ENCODE measurements at regions not wholly inside any gene's neighbourhood (a gene's known extent, or its start where the extent isn't known, plus 50 kb on each side); places are given as distances from the start of the nearest gene placed in this dataset.

DNA sequence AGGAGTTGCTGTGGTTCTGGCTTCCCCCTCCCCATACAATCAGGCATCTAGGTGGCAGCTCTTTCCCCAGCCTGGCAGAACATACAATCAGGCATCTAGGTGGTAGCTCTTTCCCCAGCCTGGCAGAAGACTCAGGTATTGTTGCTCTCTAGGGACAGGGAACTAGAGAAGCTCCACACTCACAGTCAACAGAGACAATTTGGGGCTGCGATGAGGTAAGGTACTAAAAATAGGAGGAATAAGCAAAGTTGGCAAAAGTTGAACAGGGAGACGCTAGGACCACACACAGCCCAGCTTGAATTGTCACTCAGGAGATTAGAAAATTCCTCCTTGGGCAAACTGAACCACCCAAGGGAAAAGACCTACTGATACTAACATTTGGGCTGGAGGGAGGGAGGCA lies 315.5 kb upstream of the CDH5 start:
- H3K36me3 ChIP-seq (ENCODE audit: control insufficient read depth, insufficient read depth, low read length), result no peaks in the 10 kb centered on the region
- no peaks in the 10 kb centered on the region for H3K4me1 ChIP-seq (ENCODE audit: control insufficient read depth, insufficient read depth, low read length)
- WGBS, 2 experiments, result 93 to 94% methylated on average over 2 of the region's 2 CpGs
- no peaks in the 10 kb centered on the region for H3K27me3 ChIP-seq (ENCODE audit: control insufficient read depth, insufficient read depth, low read length, poor library complexity, severe bottlenecking)
- no peak overlapping the region for H3K4me3 ChIP-seq (ENCODE audit: insufficient read depth, low read depth, low read length)
- no peak overlapping the region for H3K27ac ChIP-seq (ENCODE audit: insufficient read depth, low read depth, low read length, poor library complexity, severe bottlenecking)
- H3K9me3 ChIP-seq (ENCODE audit: control insufficient read depth, low read length), result no peaks in the 10 kb centered on the region

DNA sequence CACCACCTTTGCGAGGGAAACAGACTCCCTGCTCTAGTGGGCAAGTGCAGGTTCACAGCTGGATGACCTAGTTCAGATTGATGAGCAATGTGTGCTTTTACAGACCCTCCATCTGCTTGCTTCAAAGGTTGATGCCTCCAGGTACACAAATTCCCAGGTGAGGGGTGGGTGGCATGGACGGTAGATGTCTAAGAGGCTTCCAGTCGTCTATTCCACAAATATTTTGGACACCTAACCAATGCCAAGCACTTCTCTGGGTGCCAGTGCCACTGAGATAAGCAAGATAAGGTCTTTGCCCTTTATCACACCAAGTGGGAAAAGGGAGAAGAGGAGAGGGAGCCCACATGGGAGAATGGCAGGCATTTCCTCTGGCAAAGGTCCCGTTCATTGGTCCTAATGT lies 316.6 kb upstream of the CDH5 start:
- Histone ChIP-seq H3K36me3 (ENCODE audit: control insufficient read depth, insufficient read depth, low read length) (no peaks in the 10 kb centered on the region), H3K27me3 (ENCODE audit: control insufficient read depth, insufficient read depth, low read length, poor library complexity, severe bottlenecking) (no peaks in the 10 kb centered on the region), H3K9me3 (ENCODE audit: control insufficient read depth, low read length) (no peaks in the 10 kb centered on the region), H3K4me3 (ENCODE audit: insufficient read depth, low read depth, low read length) (no peak overlapping the region), H3K4me1 (ENCODE audit: control insufficient read depth, insufficient read depth, low read length) (no peaks in the 10 kb centered on the region), H3K27ac (ENCODE audit: insufficient read depth, low read depth, low read length, poor library complexity, severe bottlenecking) (no peak overlapping the region)
- 86 to 91% methylated on average over 4 of the region's 4 CpGs for WGBS, 2 experiments

DNA sequence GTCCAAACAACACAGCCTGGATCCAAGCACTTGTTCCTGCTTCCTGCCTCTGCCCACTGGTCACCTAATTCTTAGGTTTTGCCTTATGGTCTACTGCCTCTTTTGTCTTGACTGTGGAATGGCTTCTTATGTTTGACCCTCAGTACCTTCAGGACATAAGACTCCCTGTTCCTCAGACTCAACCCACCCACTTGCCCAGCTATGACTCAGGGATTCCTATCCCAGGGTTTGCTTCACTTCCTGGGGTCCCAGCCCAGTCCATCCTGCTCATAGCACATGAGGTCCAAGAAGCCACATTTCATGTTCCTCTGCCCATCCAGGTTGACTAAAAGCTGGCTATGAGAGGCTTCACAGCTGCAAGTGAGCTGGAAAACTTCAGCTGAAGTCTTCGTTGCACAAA lies 320.9 kb upstream of the CDH5 start:
- H3K27ac ChIP-seq (ENCODE audit: insufficient read depth, low read depth, low read length, poor library complexity, severe bottlenecking), result no peak overlapping the region
- no peaks in the 10 kb centered on the region for H3K4me1 ChIP-seq (ENCODE audit: control insufficient read depth, insufficient read depth, low read length)
- H3K27me3 ChIP-seq (ENCODE audit: control insufficient read depth, insufficient read depth, low read length, poor library complexity, severe bottlenecking), result no peaks in the 10 kb centered on the region
- H3K4me3 ChIP-seq (ENCODE audit: insufficient read depth, low read depth, low read length), result no peak overlapping the region
- H3K36me3 ChIP-seq (ENCODE audit: control insufficient read depth, insufficient read depth, low read length), result no peaks in the 10 kb centered on the region
- 85 to 98% methylated on average over 1 of the region's 1 CpG for WGBS, 2 experiments
- H3K9me3 ChIP-seq (ENCODE audit: control insufficient read depth, low read length), result no peaks in the 10 kb centered on the region

DNA sequence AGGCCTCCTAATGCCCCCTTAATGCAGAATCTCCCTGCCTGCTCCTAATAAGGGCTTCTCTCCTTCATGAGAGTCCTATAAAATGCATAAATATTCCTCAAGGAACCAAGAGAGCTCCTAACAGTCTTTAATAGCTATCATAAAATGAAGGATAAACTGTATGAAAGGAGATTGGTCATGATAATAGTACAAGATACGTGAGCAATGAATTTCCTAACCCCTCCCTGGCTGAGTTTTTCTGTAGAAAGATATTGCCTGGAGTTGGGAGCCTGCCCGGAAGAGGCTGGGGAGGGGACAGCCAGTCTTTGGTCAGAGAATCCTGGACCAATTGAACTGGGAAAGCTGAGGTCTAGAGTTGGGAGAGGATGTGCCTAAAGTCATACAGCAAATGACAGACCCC lies 321.9 kb upstream of the CDH5 start:
- WGBS, 2 experiments, result 89 to 90% methylated on average over 2 of the region's 2 CpGs
- Histone ChIP-seq H3K4me3 (ENCODE audit: insufficient read depth, low read depth, low read length) (no peak overlapping the region), H3K9me3 (ENCODE audit: control insufficient read depth, low read length) (no peaks in the 10 kb centered on the region), H3K36me3 (ENCODE audit: control insufficient read depth, insufficient read depth, low read length) (no peaks in the 10 kb centered on the region), H3K27ac (ENCODE audit: insufficient read depth, low read depth, low read length, poor library complexity, severe bottlenecking) (no peak overlapping the region), H3K27me3 (ENCODE audit: control insufficient read depth, insufficient read depth, low read length, poor library complexity, severe bottlenecking) (no peaks in the 10 kb centered on the region), H3K4me1 (ENCODE audit: control insufficient read depth, insufficient read depth, low read length) (no peaks in the 10 kb centered on the region)

DNA sequence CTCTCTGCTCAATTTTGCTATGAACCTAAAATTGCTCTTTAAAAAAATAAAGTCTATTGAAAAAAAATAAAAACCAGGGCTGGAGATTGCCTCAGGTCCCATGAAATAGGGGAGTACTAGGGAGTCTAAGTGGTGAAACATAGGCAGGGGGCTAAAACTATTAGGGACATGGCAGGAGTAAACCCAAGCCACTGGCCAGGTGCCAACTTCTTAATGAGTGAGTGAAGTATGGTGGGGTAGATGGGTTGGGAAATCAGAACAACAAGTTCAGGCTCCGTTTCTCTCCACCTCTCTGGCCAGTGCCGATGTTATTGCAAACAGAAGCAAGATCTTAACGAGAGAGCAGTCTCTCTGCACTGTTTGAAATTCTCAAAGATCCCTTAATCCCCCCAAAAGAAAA lies 322.4 kb upstream of the CDH5 start:
- Histone ChIP-seq H3K4me1 (ENCODE audit: control insufficient read depth, insufficient read depth, low read length) (no peaks in the 10 kb centered on the region), H3K4me3 (ENCODE audit: insufficient read depth, low read depth, low read length) (no peak overlapping the region), H3K9me3 (ENCODE audit: control insufficient read depth, low read length) (no peaks in the 10 kb centered on the region), H3K27ac (ENCODE audit: insufficient read depth, low read depth, low read length, poor library complexity, severe bottlenecking) (no peak overlapping the region), H3K27me3 (ENCODE audit: control insufficient read depth, insufficient read depth, low read length, poor library complexity, severe bottlenecking) (no peaks in the 10 kb centered on the region), H3K36me3 (ENCODE audit: control insufficient read depth, insufficient read depth, low read length) (no peaks in the 10 kb centered on the region)
- 83 to 85% methylated on average over 3 of the region's 3 CpGs for WGBS, 2 experiments

DNA sequence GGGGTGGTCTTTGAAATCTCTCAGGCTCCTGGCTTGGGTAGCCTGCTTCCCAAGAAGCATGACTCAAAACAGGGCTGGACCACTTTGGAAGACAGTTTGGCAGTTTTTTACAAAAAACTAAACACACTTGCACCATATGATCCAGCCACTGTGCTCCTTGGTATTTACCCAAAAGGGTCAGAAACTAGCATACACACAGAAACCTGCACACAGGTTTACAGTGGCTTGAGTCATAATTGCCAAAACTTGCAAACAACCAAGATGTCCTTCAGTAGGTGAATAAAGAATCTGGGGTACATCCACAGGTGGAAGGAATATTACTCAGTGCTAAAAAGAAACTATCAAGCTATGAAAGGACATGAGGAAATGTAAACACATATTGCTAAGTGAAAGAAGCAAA lies 323.2 kb upstream of the CDH5 start:
- Histone ChIP-seq H3K27ac (ENCODE audit: insufficient read depth, low read depth, low read length, poor library complexity, severe bottlenecking) (no peak overlapping the region), H3K4me1 (ENCODE audit: control insufficient read depth, insufficient read depth, low read length) (no peaks in the 10 kb centered on the region), H3K36me3 (ENCODE audit: control insufficient read depth, insufficient read depth, low read length) (no peaks in the 10 kb centered on the region), H3K27me3 (ENCODE audit: control insufficient read depth, insufficient read depth, low read length, poor library complexity, severe bottlenecking) (no peaks in the 10 kb centered on the region), H3K9me3 (ENCODE audit: control insufficient read depth, low read length) (no peaks in the 10 kb centered on the region), H3K4me3 (ENCODE audit: insufficient read depth, low read depth, low read length) (no peak overlapping the region)

DNA sequence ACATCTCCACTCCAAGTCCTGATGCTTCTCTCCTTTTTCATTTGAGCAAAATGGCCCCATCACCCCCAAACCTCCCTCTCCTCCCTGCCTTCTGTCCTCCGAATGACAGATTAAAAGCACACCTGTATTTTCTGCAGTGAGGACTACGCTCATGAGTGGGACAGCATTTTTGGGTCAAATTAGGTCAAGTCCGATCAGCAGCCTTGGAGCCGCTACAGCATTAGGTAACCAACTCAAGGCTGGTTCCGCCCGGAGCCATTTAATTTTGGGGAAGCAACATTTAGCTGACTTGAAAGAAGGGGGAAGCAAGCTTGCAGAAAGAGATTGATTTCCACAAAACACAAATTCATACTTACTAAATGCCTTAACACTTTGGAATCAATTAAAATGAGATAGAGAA lies 324.1 kb upstream of the CDH5 start:
- Histone ChIP-seq H3K4me3 (ENCODE audit: insufficient read depth, low read depth, low read length) (no peak overlapping the region), H3K36me3 (ENCODE audit: control insufficient read depth, insufficient read depth, low read length) (no peaks in the 10 kb centered on the region), H3K27me3 (ENCODE audit: control insufficient read depth, insufficient read depth, low read length, poor library complexity, severe bottlenecking) (no peaks in the 10 kb centered on the region), H3K27ac (ENCODE audit: insufficient read depth, low read depth, low read length, poor library complexity, severe bottlenecking) (no peak overlapping the region), H3K9me3 (ENCODE audit: control insufficient read depth, low read length) (no peaks in the 10 kb centered on the region), H3K4me1 (ENCODE audit: control insufficient read depth, insufficient read depth, low read length) (no peaks in the 10 kb centered on the region)
- WGBS, 2 experiments, result 88 to 89% methylated on average over 6 of the region's 6 CpGs

DNA sequence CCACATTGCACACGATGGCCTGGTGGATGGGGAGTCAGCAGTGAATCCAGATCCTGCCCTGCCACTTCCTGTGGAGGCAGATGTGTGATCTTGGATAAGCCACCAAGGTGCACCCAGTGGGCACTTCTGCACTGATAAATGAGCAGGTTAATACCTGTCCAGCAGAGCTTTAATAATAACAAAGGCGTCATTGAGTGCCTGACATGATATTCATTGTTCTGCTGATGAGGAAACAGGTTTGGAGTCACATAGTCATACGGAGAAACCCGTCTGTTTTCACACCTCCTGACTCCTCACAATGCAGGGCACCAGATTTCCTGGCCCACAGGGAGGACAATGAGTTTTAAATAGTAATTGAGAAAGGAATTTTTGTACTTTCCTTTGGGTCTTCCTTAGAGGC lies 324.6 kb upstream of the CDH5 start:
- H3K27ac ChIP-seq (ENCODE audit: insufficient read depth, low read depth, low read length, poor library complexity, severe bottlenecking), result no peak overlapping the region
- no peaks in the 10 kb centered on the region for H3K36me3 ChIP-seq (ENCODE audit: control insufficient read depth, insufficient read depth, low read length)
- H3K27me3 ChIP-seq (ENCODE audit: control insufficient read depth, insufficient read depth, low read length, poor library complexity, severe bottlenecking), result no peaks in the 10 kb centered on the region
- no peaks in the 10 kb centered on the region for H3K4me1 ChIP-seq (ENCODE audit: control insufficient read depth, insufficient read depth, low read length)
- H3K4me3 ChIP-seq (ENCODE audit: insufficient read depth, low read depth, low read length), result no peak overlapping the region
- no peaks in the 10 kb centered on the region for H3K9me3 ChIP-seq (ENCODE audit: control insufficient read depth, low read length)
- WGBS, 2 experiments, result 68 to 80% methylated on average over 4 of the region's 4 CpGs

DNA sequence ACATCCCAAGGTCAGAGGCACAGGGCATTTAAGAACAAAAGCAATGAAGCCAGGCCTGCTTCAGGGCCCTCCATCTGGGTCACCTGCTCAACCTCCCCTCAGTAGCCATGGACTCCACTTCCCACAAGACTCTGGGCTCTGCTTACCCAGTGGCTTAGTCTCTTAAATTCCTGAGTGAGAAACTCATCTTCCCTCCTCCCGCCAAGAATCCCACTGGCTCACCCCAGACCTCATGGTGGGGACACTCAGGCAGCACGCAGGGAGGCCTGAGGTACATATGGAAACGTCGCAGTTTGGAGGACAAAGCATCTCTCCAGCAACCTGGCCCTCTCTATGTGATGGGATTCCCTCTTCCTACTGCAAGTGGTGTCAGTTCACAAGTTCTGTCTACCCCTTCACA lies 326.7 kb upstream of the CDH5 start:
- no peak overlapping the region for H3K4me3 ChIP-seq (ENCODE audit: insufficient read depth, low read depth, low read length)
- 74 to 76% methylated on average over 4 of the region's 4 CpGs for WGBS, 2 experiments
- H3K36me3 ChIP-seq (ENCODE audit: control insufficient read depth, insufficient read depth, low read length), result no peaks in the 10 kb centered on the region
- no peaks in the 10 kb centered on the region for H3K27me3 ChIP-seq (ENCODE audit: control insufficient read depth, insufficient read depth, low read length, poor library complexity, severe bottlenecking)
- no peaks in the 10 kb centered on the region for H3K4me1 ChIP-seq (ENCODE audit: control insufficient read depth, insufficient read depth, low read length)
- no peak overlapping the region for H3K27ac ChIP-seq (ENCODE audit: insufficient read depth, low read depth, low read length, poor library complexity, severe bottlenecking)
- no peaks in the 10 kb centered on the region for H3K9me3 ChIP-seq (ENCODE audit: control insufficient read depth, low read length)

DNA sequence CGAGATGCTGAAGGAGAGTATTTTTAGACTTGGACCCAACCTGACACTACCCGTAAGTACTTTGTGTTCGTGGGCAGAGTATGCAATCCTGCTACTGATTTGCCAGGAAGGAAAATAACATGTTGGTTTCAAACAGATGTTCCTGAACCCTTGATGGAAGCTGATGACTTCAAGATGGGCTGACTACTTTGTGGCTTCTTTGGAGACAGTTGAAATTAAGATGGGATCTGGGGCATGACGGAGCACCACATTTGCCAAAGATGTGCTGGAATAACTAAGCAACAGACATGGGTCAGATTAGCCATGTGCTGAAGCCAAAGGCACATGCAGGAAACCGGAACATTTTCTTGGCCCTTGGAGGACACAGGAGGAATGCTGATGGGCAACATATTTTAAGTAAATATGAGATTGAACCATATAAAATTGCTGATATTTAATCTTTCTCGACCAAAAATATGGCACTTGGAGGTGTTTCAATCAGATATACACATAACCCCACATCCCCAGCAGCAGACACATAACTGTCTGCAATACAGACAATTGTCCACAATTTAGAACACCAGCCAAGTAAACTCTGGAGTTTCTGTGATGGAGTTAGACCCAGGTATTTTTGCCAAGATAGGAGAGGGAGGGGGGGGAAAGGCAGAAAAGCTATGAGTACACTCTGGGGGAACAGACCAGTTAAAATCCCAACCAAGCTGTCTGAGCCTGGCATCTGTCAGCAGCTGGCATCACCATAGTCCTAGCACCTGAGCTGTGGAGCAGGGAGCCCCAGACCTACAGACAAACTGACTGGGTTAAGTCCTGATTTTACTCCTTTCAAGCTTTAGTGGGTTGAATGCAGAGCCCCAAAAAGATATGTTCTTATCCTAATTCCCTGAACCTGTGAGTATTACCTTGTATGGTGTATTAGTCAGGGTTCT lies 329.4 kb upstream of the CDH5 start:
- no peaks in the 10 kb centered on the region for H3K27me3 ChIP-seq (ENCODE audit: control insufficient read depth, insufficient read depth, low read length, poor library complexity, severe bottlenecking)
- WGBS, 2 experiments, result 89 to 93% methylated on average over 6 of the region's 6 CpGs
- no peaks in the 10 kb centered on the region for H3K9me3 ChIP-seq (ENCODE audit: control insufficient read depth, low read length)
- H3K36me3 ChIP-seq (ENCODE audit: control insufficient read depth, insufficient read depth, low read length), result no peaks in the 10 kb centered on the region
- no peaks in the 10 kb centered on the region for H3K4me1 ChIP-seq (ENCODE audit: control insufficient read depth, insufficient read depth, low read length)
- H3K4me3 ChIP-seq (ENCODE audit: insufficient read depth, low read depth, low read length), result no peak overlapping the region
- H3K27ac ChIP-seq (ENCODE audit: insufficient read depth, low read depth, low read length, poor library complexity, severe bottlenecking), result no peak overlapping the region

All from ectodermal cell (in vitro differentiated cells).